ENCODE measurements at regions not wholly inside any gene's neighbourhood (a gene's known extent, or its start where the extent isn't known, plus 50 kb on each side); places are given as distances from the start of the nearest gene placed in this dataset.

- TF ChIP-seq CTCF (IDR thresholded peaks at IDR 0.05), result no peak
- TF ChIP-seq RCOR1 (IDR thresholded peaks at IDR 0.05; ENCODE audit: low read length), result no peak
- TF ChIP-seq YY1 (IDR thresholded peaks at IDR 0.05; ENCODE audit: low read depth), result no peak
- no peak for TF ChIP-seq SMC3 (IDR thresholded peaks at IDR 0.05; ENCODE audit: low read depth, low read length)
- TF ChIP-seq, protein P1, sequence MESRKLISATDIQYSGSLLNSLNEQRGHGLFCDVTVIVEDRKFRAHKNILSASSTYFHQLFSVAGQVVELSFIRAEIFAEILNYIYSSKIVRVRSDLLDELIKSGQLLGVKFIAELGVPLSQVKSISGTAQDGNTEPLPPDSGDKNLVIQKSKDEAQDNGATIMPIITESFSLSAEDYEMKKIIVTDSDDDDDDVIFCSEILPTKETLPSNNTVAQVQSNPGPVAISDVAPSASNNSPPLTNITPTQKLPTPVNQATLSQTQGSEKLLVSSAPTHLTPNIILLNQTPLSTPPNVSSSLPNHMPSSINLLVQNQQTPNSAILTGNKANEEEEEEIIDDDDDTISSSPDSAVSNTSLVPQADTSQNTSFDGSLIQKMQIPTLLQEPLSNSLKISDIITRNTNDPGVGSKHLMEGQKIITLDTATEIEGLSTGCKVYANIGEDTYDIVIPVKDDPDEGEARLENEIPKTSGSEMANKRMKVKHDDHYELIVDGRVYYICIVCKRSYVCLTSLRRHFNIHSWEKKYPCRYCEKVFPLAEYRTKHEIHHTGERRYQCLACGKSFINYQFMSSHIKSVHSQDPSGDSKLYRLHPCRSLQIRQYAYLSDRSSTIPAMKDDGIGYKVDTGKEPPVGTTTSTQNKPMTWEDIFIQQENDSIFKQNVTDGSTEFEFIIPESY (IDR thresholded peaks at IDR 0.05; ENCODE audit: borderline replicate concordance, low read depth), result no peak
- TF ChIP-seq TAF1 (IDR thresholded peaks at IDR 0.05; ENCODE audit: borderline replicate concordance, low read depth, low read length), result no peak
- no peak for TF ChIP-seq POLR2AphosphoS5 (IDR thresholded peaks at IDR 0.05; ENCODE audit: low read depth, low read length)
- no peak for TF ChIP-seq RAD21 (IDR thresholded peaks at IDR 0.05; ENCODE audit: low read length)
- no peak for TF ChIP-seq MAX (IDR thresholded peaks at IDR 0.05; ENCODE audit: low read depth)
- no peak for TF ChIP-seq REST (IDR thresholded peaks at IDR 0.05; ENCODE audit: low read depth, low read length)
- no peak for TF ChIP-seq ELF1 (IDR thresholded peaks at IDR 0.05)
- TF ChIP-seq GATA2 (CRISPR knock-in tag; IDR thresholded peaks at IDR 0.05), result no peak
- TF ChIP-seq, protein P2, sequence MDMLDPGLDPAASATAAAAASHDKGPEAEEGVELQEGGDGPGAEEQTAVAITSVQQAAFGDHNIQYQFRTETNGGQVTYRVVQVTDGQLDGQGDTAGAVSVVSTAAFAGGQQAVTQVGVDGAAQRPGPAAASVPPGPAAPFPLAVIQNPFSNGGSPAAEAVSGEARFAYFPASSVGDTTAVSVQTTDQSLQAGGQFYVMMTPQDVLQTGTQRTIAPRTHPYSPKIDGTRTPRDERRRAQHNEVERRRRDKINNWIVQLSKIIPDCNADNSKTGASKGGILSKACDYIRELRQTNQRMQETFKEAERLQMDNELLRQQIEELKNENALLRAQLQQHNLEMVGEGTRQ (IDR thresholded peaks at IDR 0.05; ENCODE audit: borderline replicate concordance, low read depth, low read length), result no peak
- no peak for TF ChIP-seq CHD2 (IDR thresholded peaks at IDR 0.05; ENCODE audit: low read length, partially characterized antibody)
These were observed 89.1 kb upstream of the MTNR1B start for GRCh38 chr11:92880381-92880780.

Data from SK-N-SH (cell line).